HepG2 (cell line): ENCODE measurements at regions not wholly inside any gene's neighbourhood (a gene's known extent, or its start where the extent isn't known, plus 50 kb on each side); places are given as distances from the start of the nearest gene placed in this dataset.
A peak's percentile ranks its signal among the peaks of the same experiment; 100 is the strongest.

Experiments
- ATF5 ChIP-seq: sonication (generic); formaldehyde crosslinking; IDR thresholded peaks from 2 replicates; pipeline ENCODE4 v1.4.0; 2020; ENCODE audit warnings: mild to moderate bottlenecking, low read depth, missing genetic modification reagents
- BCL3 ChIP-seq: sonication (generic); formaldehyde crosslinking; IDR thresholded peaks from 2 replicates; pipeline ENCODE4 v1.5.1; 2020; ENCODE audit warnings: mild to moderate bottlenecking, missing genetic modification reagents, moderate library complexity
- CBX2 ChIP-seq, 2 experiments: fragments of 200-600 bp in 1 of 2; sonication (generic); formaldehyde crosslinking in 1 of 2; IDR thresholded peaks; 2 replicates each; pipeline versions ENCODE4 v1.7.0 to v1.8.1; 2018 to 2022; ENCODE audit warnings: low read depth in 2 of 2, low read length in 1 of 2, mild to moderate bottlenecking in 1 of 2, missing genetic modification reagents in 1 of 2
- CENPBD1 ChIP-seq: sonication (generic); formaldehyde crosslinking; IDR thresholded peaks from 2 replicates; pipeline ENCODE4 v1.8.0; 2022; ENCODE audit warnings: missing genetic modification reagents, low read depth, mild to moderate bottlenecking, borderline replicate concordance
- CERS6 ChIP-seq: sonication (generic); formaldehyde crosslinking; IDR thresholded peaks from 2 replicates; pipeline ENCODE4 v1.5.0; 2020; ENCODE audit warnings: missing genetic modification reagents
- GATAD1 ChIP-seq: IDR thresholded peaks from 2 replicates; pipeline ENCODE4 v1.6.1; 2016; ENCODE audit warnings: missing genetic modification reagents, missing compliant biosample characterization
- HNRNPK ChIP-seq: fragments of 200-400 bp; formaldehyde crosslinking; IDR thresholded peaks from 2 replicates; pipeline ENCODE4 v1.6.1; 2018; ENCODE audit warnings: low read length, low read depth, moderate library complexity, mild to moderate bottlenecking; ENCODE audit not compliant: poor library complexity, severe bottlenecking
- KDM5B ChIP-seq: sonication (generic); formaldehyde crosslinking; IDR thresholded peaks from 2 replicates; pipeline ENCODE4 v1.4.0; 2020; ENCODE audit warnings: missing genetic modification reagents, mild to moderate bottlenecking, borderline replicate concordance
- NCOA1 ChIP-seq: sonication (generic); formaldehyde crosslinking; IDR thresholded peaks from 2 replicates; pipeline ENCODE4 v1.9.0; 2021; ENCODE audit warnings: missing genetic modification reagents
- PHF21A ChIP-seq: sonication (generic); formaldehyde crosslinking; IDR thresholded peaks from 2 replicates; pipeline ENCODE4 v1.5.0; 2020; ENCODE audit warnings: mild to moderate bottlenecking, missing genetic modification reagents
- POLR2G ChIP-seq: fragments of 200-400 bp; formaldehyde crosslinking; IDR thresholded peaks from 2 replicates; pipeline ENCODE4 v1.6.1; 2018; ENCODE audit warnings: mild to moderate bottlenecking, low read depth, low read length, moderate library complexity
- SOX6 ChIP-seq, 2 experiments: fragments of 450-650 bp in 1 of 2; sonication (generic) in 1 of 2; formaldehyde crosslinking in 1 of 2; IDR thresholded peaks; 2 replicates each; pipeline versions ENCODE4 v1.4.0 to v1.6.1; 2017 to 2020; ENCODE audit warnings: antibody characterized with exemption in 1 of 2, mild to moderate bottlenecking in 1 of 2, missing genetic modification reagents in 1 of 2
- ZBTB39 ChIP-seq: sonication (generic); formaldehyde crosslinking; IDR thresholded peaks from 2 replicates; pipeline ENCODE4 v1.5.0; 2020; ENCODE audit warnings: missing genetic modification reagents
- ZC3H4 ChIP-seq: sonication (generic); formaldehyde crosslinking; IDR thresholded peaks from 2 replicates; pipeline ENCODE4 v1.4.0; 2020; ENCODE audit warnings: missing genetic modification reagents, borderline replicate concordance
- ZNF225 ChIP-seq: sonication (generic); formaldehyde crosslinking; IDR thresholded peaks from 2 replicates; pipeline ENCODE4 v1.4.0; 2020; ENCODE audit warnings: mild to moderate bottlenecking, missing genetic modification reagents
- ZNF354B ChIP-seq: sonication (generic); formaldehyde crosslinking; IDR thresholded peaks from 2 replicates; pipeline ENCODE4 v1.8.0; 2022; ENCODE audit warnings: mild to moderate bottlenecking, missing genetic modification reagents
- ZNF546 ChIP-seq: sonication (generic); formaldehyde crosslinking; conservative IDR thresholded peaks from 2 replicates; pipeline ENCODE4 v1.8.1; 2023; ENCODE audit warnings: mild to moderate bottlenecking, missing genetic modification reagents
- ZNF776 ChIP-seq: sonication (generic); formaldehyde crosslinking; IDR thresholded peaks from 2 replicates; pipeline ENCODE4 v1.4.0; 2020; ENCODE audit warnings: mild to moderate bottlenecking, missing genetic modification reagents
- ZSCAN29 ChIP-seq: sonication (generic); formaldehyde crosslinking; conservative IDR thresholded peaks from 2 replicates; pipeline ENCODE4 v1.4.0; 2020; ENCODE audit warnings: mild to moderate bottlenecking, missing genetic modification reagents
- ZSCAN5A ChIP-seq: sonication (generic); formaldehyde crosslinking; IDR thresholded peaks from 2 replicates; pipeline ENCODE4 v1.8.0; 2022; ENCODE audit warnings: mild to moderate bottlenecking, missing genetic modification reagents, borderline replicate concordance

- TF ChIP-seq CERS6, result no peak
- peak; percentile 29 for TF ChIP-seq HNRNPK
- no peak for TF ChIP-seq ZNF225 (CRISPR knock-in tag)
- 0 out of 2 replicates have a peak, but pooled peaks have one; percentile 54 for TF ChIP-seq ZNF354B (CRISPR knock-in tag)
- TF ChIP-seq GATAD1, result no peak
- 0 out of 2 replicates have a peak, but pooled peaks have one; percentile 13 for TF ChIP-seq PHF21A (CRISPR knock-in tag)
- TF ChIP-seq ATF5 (CRISPR knock-in tag), result no peak
- no peak for TF ChIP-seq SOX6 (IDR thresholded peaks at IDR 0.05)
- TF ChIP-seq SOX6 (CRISPR knock-in tag; IDR thresholded peaks at IDR 0.05), result peak; percentile 46; the same call in 1 of the 2 replicates
- no peak for TF ChIP-seq ZBTB39 (CRISPR knock-in tag)
- TF ChIP-seq ZC3H4 (CRISPR knock-in tag), result no peak
- TF ChIP-seq CBX2 (IDR thresholded peaks at IDR 0.05; ENCODE audit: low read depth, low read length), result peak; percentile 87
- TF ChIP-seq CBX2 (CRISPR knock-in tag; IDR thresholded peaks at IDR 0.05; ENCODE audit: low read depth), result no peak
- peak; percentile 20; the same call in 1 of the 2 replicates for TF ChIP-seq ZSCAN5A (CRISPR knock-in tag)
- TF ChIP-seq BCL3, result no peak
- TF ChIP-seq KDM5B (CRISPR knock-in tag), result no peak
- TF ChIP-seq NCOA1 (CRISPR knock-in tag), result 0 out of 2 replicates have a peak, but pooled peaks have one; percentile 24
- TF ChIP-seq CENPBD1, result no peak
- peak; percentile 87 for TF ChIP-seq ZSCAN29
- 0 out of 2 replicates have a peak, but pooled peaks have one; percentile 46 for TF ChIP-seq POLR2G
- TF ChIP-seq ZNF546 (CRISPR knock-in tag), result no peak
- TF ChIP-seq ZNF776 (CRISPR knock-in tag), result no peak
Measured at GRCh38 chr20:53739799-53740785, 146.5 kb upstream of the ZNF217 start (continued).
